Lower leg skin (tissue), 4 donors: ENCODE measurements at regions not wholly inside any gene's neighbourhood (a gene's known extent, or its start where the extent isn't known, plus 50 kb on each side); places are given as distances from the start of the nearest gene placed in this dataset.

Source experiments
- DNase-seq, 2 donors: peaks; one replicate each; pipeline ENCODE4 v3.0.0-alpha.2; 2019; ENCODE audit warnings: low spot score in 2 of 2
- H3K4me3 ChIP-seq: fragments of 200-600 bp; sonication (generic); 2 replicates; pipeline ENCODE4 v1.5.1; 2017; ENCODE audit warnings: mild to moderate bottlenecking, low read depth; ENCODE audit not compliant: poor library complexity, severe bottlenecking
- POLR2A ChIP-seq, 2 donors: fragments of 450-650 bp; IDR thresholded peaks; one replicate each; pipeline ENCODE4 v1.6.1; 2016 to 2017; ENCODE audit warnings: antibody characterized with exemption in 2 of 2, mild to moderate bottlenecking in 1 of 2, moderate library complexity in 1 of 2
- WGBS, 2 donors: methylation state at CpG; one replicate each; pipeline ENCODE4 v1.1.5; 2018; 5-methylcytosine and 5-hydroxymethylcytosine counted together
- intact Hi-C: fragments of 100-400 bp; cut with DNase I; formaldehyde crosslinking; loops from one replicate; pipeline ENCODE4 v1.15.0; 2023; ENCODE audit warnings: low total_unique reads
- TF ChIP-seq, protein P1 (sequence below), 3 donors: fragments of 450-650 bp; IDR thresholded peaks; one replicate each; pipeline ENCODE4 v1.5.1; 2016; ENCODE audit warnings: antibody characterized with exemption in 3 of 3, mild to moderate bottlenecking in 3 of 3, moderate library complexity in 2 of 3

DNA sequence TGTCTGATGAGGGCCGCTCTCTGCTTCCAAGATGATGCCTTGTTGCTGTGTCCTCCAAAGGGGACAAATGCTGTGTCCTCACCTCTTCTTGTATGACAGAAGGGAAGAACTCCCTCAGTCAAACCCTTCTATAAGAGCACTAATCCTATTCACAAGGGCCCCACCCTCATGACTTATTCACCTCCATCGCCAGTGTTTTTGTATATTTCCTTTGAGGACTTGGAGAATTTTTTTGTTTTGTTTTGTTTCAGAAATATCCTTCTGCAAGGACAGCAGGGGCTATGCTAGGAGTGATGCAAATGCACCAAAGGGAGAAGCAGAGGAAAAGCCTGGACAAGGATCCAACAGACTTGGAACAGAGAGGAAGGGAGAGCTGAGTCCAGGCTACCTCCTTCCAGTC, 214.4 kb downstream of the TLE3 start:
- intact Hi-C loops = no loop called here
- DNase-seq = no peak
- H3K4me3 ChIP-seq = no peak overlapping the region
- TF ChIP-seq, protein P1, sequence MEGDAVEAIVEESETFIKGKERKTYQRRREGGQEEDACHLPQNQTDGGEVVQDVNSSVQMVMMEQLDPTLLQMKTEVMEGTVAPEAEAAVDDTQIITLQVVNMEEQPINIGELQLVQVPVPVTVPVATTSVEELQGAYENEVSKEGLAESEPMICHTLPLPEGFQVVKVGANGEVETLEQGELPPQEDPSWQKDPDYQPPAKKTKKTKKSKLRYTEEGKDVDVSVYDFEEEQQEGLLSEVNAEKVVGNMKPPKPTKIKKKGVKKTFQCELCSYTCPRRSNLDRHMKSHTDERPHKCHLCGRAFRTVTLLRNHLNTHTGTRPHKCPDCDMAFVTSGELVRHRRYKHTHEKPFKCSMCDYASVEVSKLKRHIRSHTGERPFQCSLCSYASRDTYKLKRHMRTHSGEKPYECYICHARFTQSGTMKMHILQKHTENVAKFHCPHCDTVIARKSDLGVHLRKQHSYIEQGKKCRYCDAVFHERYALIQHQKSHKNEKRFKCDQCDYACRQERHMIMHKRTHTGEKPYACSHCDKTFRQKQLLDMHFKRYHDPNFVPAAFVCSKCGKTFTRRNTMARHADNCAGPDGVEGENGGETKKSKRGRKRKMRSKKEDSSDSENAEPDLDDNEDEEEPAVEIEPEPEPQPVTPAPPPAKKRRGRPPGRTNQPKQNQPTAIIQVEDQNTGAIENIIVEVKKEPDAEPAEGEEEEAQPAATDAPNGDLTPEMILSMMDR (IDR thresholded peaks at IDR 0.05) = no peak
- no peak for TF ChIP-seq POLR2A (IDR thresholded peaks at IDR 0.05)
- 93 to 100% methylated on average over 2 of the region's 2 CpGs for WGBS, 2 donors

DNA sequence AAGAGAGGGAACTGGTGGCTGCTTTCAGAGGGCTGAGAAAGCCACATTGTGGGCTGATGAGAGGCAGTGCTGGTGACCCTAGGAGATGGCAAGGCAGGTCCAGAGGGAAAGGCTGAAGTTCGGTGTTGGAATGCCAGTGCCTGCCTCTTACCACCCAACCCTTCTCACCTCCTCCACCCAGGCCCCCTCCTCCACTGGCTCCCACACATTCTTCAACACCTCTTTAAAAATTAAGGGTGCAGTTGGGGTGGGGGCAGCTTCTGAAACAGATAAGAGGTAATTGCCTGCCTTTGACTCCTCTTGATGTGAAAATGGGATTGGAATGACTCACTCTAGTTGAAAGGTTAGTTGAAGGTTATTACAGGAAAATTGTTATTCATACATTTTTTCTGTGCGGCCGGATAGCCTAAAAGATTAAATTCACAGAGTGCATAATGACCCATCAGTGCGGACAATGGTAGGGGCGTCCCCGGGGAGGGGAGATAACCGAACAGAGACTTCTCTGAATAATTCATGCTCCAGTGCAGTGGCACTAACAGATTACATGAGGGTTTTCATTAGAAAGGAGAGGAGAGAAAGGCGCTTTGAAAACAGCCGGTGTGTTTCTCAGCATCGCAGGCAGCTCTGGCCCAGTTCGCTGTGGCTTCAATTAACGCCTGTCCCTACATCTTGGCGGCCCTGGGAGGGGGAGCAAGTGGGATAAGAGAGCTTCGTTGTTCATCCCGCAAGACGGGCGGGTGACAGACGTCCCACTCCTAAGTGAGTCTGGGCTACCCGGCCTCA, 212.4 kb downstream of the TLE3 start:
- DNase-seq = no peak
- TF ChIP-seq POLR2A (IDR thresholded peaks at IDR 0.05) = no peak
- TF ChIP-seq, protein P1 (IDR thresholded peaks at IDR 0.05) = no peak
- intact Hi-C loops = no loop called here
- WGBS, 2 donors = 75 to 78% methylated on average over 19 of the region's 19 CpGs
- no peak overlapping the region for H3K4me3 ChIP-seq

DNA sequence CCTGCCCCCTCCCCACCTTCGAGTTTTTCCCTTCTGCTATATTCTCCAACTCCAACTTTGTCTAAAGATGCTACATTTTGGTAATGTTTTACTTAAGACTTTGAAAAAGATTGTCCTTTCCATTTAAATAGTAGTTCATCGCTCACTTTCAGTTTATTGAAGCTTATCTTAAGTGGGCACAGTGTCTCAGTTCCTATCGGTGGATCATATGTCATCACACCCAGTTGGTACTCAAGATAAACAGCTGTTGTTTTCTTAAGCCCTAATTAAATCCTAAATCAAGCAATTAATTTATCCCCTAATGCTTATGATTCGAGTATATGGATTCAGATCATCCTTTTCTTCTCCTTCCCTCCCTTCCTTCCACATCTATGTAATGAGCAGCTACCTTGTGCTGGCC, 210.7 kb downstream of the TLE3 start:
- intact Hi-C loops = no loop called here
- no peak overlapping the region for H3K4me3 ChIP-seq
- TF ChIP-seq POLR2A (IDR thresholded peaks at IDR 0.05) = no peak
- TF ChIP-seq, protein P1 (IDR thresholded peaks at IDR 0.05) = no peak
- DNase-seq = no peak
- WGBS, 2 donors = 64 to 71% methylated on average over 4 of the region's 4 CpGs

DNA sequence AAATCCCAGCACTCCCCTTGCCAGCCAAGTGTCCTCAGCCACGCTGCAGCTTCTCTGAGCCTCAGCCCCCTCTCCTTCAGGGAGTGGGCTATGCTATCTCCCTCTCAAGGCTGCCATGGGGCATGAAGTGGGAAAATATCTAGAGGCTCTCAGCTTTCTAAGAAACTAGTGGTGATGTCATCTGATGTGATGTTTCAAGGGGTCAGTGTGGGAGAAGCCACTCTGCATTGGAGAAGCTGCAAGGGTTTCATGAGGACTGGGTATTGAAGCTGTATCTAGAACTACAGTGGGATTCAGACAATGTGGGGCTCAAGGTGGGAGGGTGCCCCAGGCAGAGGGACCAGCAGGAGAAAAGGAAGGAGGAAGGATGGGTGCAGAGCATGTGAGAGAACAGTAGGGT, 210.2 kb downstream of the TLE3 start:
- no peak overlapping the region for H3K4me3 ChIP-seq
- intact Hi-C loops = no loop called here
- no peak for TF ChIP-seq POLR2A (IDR thresholded peaks at IDR 0.05)
- WGBS, 2 donors = 82 to 89% methylated on average over 1 of the region's 1 CpG
- no peak for DNase-seq

DNA sequence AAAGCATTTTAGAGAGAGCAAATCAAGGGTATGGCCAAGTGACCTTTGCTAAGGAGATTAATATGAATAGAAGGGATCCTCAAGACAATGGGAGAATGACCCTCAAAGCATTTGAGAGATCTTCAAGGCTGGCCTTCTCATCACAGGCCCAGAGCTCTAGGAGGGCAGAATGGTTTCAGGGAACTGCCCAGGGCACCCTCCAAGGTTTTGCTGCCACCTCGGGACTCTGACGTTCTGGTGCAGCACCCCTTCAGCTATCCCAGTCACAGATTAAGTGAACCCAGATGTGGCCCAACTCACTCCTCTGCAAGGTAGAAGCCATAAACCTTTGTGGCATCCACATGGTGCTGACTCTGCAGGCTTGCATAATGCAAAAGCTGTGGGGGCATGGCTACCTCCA, 209.3 kb downstream of the TLE3 start:
- no peak for DNase-seq
- intact Hi-C loops = no loop called here
- 40 to 45% methylated on average over 2 of the region's 2 CpGs for whole genome bisulfite sequencing, 2 donors
- no peak for TF ChIP-seq POLR2A (IDR thresholded peaks at IDR 0.05)
- TF ChIP-seq, protein P1 (IDR thresholded peaks at IDR 0.05) = no peak
- H3K4me3 ChIP-seq = no peak overlapping the region

DNA sequence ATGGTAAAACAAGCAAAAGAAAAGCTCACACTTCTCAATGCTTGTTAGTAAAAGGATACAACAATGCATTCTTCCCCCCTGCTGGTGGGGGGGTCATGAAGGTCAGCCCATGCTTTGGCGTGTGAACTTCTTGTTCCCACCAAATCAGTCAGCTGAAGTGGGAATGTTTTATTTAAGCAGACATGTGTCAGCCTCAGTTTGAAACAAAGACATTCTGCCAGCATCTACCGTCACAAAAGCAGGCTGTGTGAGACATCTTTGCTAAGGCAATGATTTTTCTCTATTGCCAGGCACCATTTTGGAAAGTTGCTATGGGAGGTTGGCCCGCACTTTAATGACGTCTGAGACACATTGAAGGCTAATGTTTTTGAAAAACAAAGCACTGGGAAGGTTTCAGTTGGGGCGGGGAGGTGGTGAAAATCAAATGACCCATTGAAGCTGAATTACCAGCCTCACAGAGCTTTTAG, 206.6 kb downstream of the TLE3 start:
- no peak for DNase-seq
- intact Hi-C loops = no loop called here
- TF ChIP-seq, protein P1 (IDR thresholded peaks at IDR 0.05) = no peak
- no peak for TF ChIP-seq POLR2A (IDR thresholded peaks at IDR 0.05)
- 67 to 77% methylated on average over 5 of the region's 5 CpGs for WGBS, 2 donors
- no peak overlapping the region for H3K4me3 ChIP-seq
